NCI-H748 treated with DMSO at 0.1 percent for 48 hours (cell line): ENCODE measurements at regions not wholly inside any gene's neighbourhood (a gene's known extent, or its start where the extent isn't known, plus 50 kb on each side); places are given as distances from the start of the nearest gene placed in this dataset.

Experiments
- DNase-seq: peaks from one replicate; lab custom pipeline; 2025; lab: John Stamatoyannopoulos, UW

- no peak for DNase-seq
Observed at GRCh38 chr4:62460329-62460728, 1260.2 kb downstream of the ADGRL3 start.

- no peak for DNase-seq
Observed at GRCh38 chr4:62457356-62457755, 1257.2 kb downstream of the ADGRL3 start.

GRCh38 chr4:62455871-62456270, 1255.7 kb downstream of the ADGRL3 start:
- no peak for DNase-seq

- DNase-seq = no peak
Observed at GRCh38 chr4:62454535-62454934, 1254.4 kb downstream of the ADGRL3 start.

- DNase-seq = no peak
Observed at GRCh38 chr4:62450740-62451139, 1250.6 kb downstream of the ADGRL3 start.

- DNase-seq = no peak
Observed at GRCh38 chr4:62449538-62449937, 1249.4 kb downstream of the ADGRL3 start.

- DNase-seq = no peak
Observed at GRCh38 chr4:62448911-62449310, 1248.8 kb downstream of the ADGRL3 start.

GRCh38 chr4:62439051-62439450, 1238.9 kb downstream of the ADGRL3 start:
- DNase-seq = no peak

GRCh38 chr4:62434921-62435320, 1234.8 kb downstream of the ADGRL3 start:
- no peak for DNase-seq

GRCh38 chr4:62431513-62432231, 1231.5 kb downstream of the ADGRL3 start:
- peak; percentile 19 for DNase-seq

- no peak for DNase-seq
Observed at GRCh38 chr4:62429297-62429696, 1229.2 kb downstream of the ADGRL3 start.

- no peak for DNase-seq
Observed at GRCh38 chr4:62415256-62415655, 1215.1 kb downstream of the ADGRL3 start.

GRCh38 chr4:62414563-62414962, 1214.4 kb downstream of the ADGRL3 start:
- DNase-seq = no peak

- DNase-seq = no peak
Observed at GRCh38 chr4:62410371-62411003, 1210.4 kb downstream of the ADGRL3 start.

- no peak for DNase-seq
Observed at GRCh38 chr4:62408454-62408853, 1208.3 kb downstream of the ADGRL3 start.

GRCh38 chr4:62407534-62407933, 1207.4 kb downstream of the ADGRL3 start:
- no peak for DNase-seq

- no peak for DNase-seq
Observed at GRCh38 chr4:62402088-62402806, 1202.1 kb downstream of the ADGRL3 start.

GRCh38 chr4:62399242-62399641, 1199.1 kb downstream of the ADGRL3 start:
- DNase-seq = no peak

GRCh38 chr4:62398318-62398717, 1198.2 kb downstream of the ADGRL3 start:
- no peak for DNase-seq

GRCh38 chr4:62394766-62395165, 1194.6 kb downstream of the ADGRL3 start:
- DNase-seq = no peak

- DNase-seq = no peak
Observed at GRCh38 chr4:62387808-62388207, 1187.7 kb downstream of the ADGRL3 start.

- DNase-seq = peak; percentile 56
Observed at GRCh38 chr4:62377700-62378099, 1177.6 kb downstream of the ADGRL3 start.

- DNase-seq = no peak
Observed at GRCh38 chr4:62377245-62377644, 1177.1 kb downstream of the ADGRL3 start.
